PC-9 (cell line): ENCODE measurements at regions not wholly inside any gene's neighbourhood (a gene's known extent, or its start where the extent isn't known, plus 50 kb on each side); places are given as distances from the start of the nearest gene placed in this dataset.

ENCODE experiments used
- CTCF ChIP-seq: fragments of 200-600 bp; sonication (generic); conservative IDR thresholded peaks from 2 replicates; pipeline ENCODE4 v1.6.1; 2017; ENCODE audit warnings: mixed run types, antibody characterized with exemption, mild to moderate bottlenecking, moderate library complexity
- EZH2 ChIP-seq: fragments of 200-600 bp; sonication (generic); IDR thresholded peaks from 2 replicates; pipeline ENCODE4 v1.8.0; 2017; ENCODE audit warnings: antibody characterized with exemption, low read depth

GRCh38 chr16:73124665-73125375, 76.9 kb upstream of the ZFHX3 start:
- no peak for TF ChIP-seq CTCF
- no peak for TF ChIP-seq EZH2
